ENCODE measurements at regions not wholly inside any gene's neighbourhood (a gene's known extent, or its start where the extent isn't known, plus 50 kb on each side); places are given as distances from the start of the nearest gene placed in this dataset.
"Not testable (repeated sequence)": the region's sequence is repeated elsewhere in the genome, so short reads cannot be mapped to it uniquely, and the experiment has no call there.

- peak in 1 of 3 donors; percentile 7 for DNase-seq (ENCODE audit: low read depth in 2 of 3, low spot score in 2 of 3)
These were observed 1205.3 kb upstream of the ADGRL4 start for GRCh38 chr1:80211691-80212380.

GRCh38 chr1:80202118-80202517 is 1195.6 kb upstream of the ADGRL4 start:
- no peak for DNase-seq (ENCODE audit: low read depth in 2 of 3, low spot score in 2 of 3)

DNA sequence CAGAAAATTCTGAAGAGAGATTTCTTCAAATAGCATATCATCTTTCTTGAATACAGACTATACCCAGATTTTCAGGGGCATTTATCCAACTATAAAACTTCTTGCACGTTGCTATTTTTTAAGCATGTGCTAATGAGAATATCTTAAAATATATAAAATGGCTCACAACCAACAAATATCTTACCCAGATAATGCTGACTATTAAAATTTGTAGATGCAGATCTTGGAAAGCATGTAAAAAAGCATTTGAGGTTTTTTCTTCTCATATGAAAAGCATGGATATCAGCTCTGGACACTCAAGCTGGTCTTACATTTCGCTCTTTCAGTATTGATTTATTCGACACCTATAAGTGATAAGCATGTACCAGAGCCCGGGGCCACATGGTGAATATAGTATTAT is 1187.7 kb upstream of the ADGRL4 start:
- no peak for DNase-seq (ENCODE audit: low read depth in 2 of 3, low spot score in 2 of 3)

- DNase-seq (ENCODE audit: low read depth in 2 of 3, low spot score in 2 of 3): no peak
These were observed 1174.9 kb upstream of the ADGRL4 start for GRCh38 chr1:80181418-80181817.

- no peak for DNase-seq (ENCODE audit: low read depth in 2 of 3, low spot score in 2 of 3)
These were observed 1165.1 kb upstream of the ADGRL4 start for GRCh38 chr1:80171631-80172030.

DNA sequence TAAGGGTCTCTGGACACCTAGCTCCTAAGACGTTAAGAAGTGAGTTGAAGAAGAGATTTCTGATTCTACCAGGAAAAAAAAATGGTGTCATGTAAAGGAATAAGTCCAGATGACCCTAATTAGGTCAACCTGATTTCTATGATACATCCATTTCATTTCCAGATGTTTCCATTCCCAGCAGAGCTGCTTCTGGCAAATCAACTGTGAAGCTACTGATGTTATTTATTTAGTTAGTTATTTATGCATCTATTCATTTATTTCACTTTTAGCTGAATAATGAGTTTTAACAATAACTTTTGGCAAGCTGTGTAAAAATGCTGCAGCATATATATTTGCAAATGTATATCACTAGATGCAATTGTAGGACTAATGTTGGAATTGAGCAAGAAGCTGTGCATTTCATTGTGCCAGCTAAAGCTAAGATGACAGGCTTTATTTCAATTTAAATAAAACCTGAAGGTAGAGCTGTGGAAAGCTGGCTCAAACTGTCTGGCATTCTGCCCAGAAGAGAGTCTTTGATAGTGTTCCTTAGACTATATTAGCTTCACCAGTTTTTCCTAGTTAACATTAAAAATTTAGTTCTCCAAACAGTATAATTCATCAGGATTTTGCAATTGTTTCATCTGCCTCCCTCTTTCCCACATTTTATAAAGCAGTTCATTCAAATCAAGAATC is 1164.4 kb upstream of the ADGRL4 start:
- no peak for DNase-seq (ENCODE audit: low read depth in 2 of 3, low spot score in 2 of 3)

- DNase-seq (ENCODE audit: low read depth in 2 of 3, low spot score in 2 of 3): no peak
These were observed 1157.6 kb upstream of the ADGRL4 start for GRCh38 chr1:80164150-80164549.

DNA sequence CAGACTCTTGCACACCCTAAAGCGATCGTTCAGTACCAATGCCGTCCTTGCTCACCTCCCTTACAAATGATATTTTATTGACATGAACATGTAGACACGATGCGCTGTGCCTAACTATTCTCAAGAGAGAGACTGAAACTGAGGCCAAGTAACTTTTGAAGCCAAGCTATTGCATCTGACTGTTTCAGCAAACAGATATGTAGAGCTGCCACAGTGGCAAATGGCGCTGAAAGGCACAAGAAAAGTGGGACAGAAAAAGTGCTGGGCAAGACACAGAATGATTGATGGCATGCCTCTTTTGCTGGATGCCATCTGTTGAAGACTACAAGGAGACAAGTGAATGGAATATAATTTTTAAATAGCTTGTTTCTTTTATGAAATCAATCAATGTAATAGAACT is 1157.2 kb upstream of the ADGRL4 start:
- DNase-seq (ENCODE audit: low read depth in 2 of 3, low spot score in 2 of 3): no peak

GRCh38 chr1:80158771-80159170 is 1152.2 kb upstream of the ADGRL4 start:
- DNase-seq (ENCODE audit: low read depth in 2 of 3, low spot score in 2 of 3): no peak

DNA sequence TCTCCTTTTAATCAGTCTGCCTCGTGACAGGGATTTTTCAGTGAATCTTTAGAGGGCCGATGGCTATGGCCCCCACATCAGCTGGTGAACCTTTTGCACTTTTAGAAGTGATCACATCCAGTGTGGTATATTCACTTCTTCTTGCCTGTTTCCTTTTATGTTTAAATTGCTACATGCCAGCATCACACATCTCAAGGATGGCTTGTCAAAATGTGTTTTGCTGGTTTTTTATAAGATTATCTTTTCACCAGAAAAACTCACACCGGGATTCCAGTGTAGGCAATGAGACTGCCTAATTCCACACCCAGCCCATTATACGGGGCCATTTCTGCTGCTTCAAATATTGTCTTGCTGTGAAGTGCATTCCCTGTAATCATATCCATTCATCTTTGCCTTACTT is 1151.7 kb upstream of the ADGRL4 start:
- DNase-seq (ENCODE audit: low read depth in 2 of 3, low spot score in 2 of 3): no peak

DNA sequence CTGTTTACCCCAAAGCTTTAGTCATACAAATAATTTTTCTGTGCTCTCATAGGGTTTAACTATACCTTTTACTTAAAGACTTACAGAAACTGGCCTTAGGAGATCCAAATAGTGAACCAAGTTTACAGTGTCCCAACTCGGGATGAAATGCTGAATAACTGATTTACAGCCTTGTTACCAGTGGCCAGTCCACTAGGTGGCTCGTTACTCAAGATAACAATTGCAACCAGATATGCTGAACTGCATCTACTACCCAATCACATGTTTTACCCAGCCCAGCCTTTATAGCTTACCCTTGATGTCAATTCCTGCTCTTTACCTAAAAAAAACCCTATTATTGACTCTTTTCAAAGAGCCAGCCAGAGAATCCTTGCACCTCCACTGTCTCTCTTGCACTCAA is 1148.8 kb upstream of the ADGRL4 start:
- no peak for DNase-seq (ENCODE audit: low read depth in 2 of 3, low spot score in 2 of 3)

DNA sequence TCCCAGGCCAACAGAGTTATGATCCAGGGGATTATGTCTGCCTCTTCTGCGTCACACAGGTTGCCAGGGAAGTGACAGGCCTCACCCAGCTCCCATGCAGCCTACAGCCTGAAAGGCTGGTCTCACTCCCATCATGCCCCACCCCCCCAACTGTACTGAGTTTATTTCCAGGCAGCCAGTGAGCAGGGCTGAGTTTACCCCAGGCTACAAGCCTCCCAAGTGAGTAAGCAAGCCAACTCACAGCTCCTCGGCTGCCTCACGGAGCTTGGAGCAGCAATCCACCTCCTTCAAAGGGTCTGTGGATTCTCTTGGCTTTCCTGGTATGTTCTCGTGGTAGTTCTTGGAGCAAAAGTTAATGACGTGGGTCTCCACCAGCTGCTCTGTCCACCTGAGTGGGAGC is 1147.6 kb upstream of the ADGRL4 start:
- DNase-seq (ENCODE audit: low read depth in 2 of 3, low spot score in 2 of 3): no peak

GRCh38 chr1:80153762-80154161 is 1147.2 kb upstream of the ADGRL4 start:
- no peak for DNase-seq (ENCODE audit: low read depth in 2 of 3, low spot score in 2 of 3)

- DNase-seq (ENCODE audit: low read depth in 2 of 3, low spot score in 2 of 3): no peak
These were observed 1136.8 kb upstream of the ADGRL4 start for GRCh38 chr1:80143361-80143760.

DNA sequence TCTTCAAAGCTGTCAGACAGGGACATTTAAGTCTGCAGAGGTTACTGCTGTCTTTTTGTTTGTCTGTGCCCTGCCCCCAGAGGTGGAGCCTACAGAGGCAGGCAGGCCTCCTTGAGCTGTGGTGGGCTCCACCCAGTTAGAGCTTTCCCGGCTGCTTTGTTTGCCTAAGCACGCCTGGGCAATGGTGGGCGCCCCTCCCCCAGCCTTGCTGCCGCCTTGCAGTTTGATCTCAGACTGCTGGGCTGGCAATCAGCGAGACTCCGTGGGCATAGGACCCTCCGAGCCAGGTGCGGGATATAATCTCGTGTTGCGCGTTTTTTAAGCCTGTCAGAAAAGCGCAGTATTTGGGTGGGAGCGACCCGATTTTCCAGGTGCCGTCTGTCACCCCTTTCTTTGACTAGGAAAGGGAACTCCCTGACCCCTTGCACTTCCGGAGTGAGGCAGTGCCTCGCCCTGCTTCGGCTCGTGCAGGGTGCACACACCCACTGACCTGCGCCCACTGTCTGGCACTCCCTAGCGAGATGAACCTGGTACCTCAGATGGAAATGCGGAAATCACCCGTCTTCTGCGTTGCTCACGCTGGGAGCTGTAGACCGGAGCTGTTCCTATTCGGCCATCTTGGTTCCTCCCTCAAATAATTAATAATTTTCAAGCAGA is 1131.5 kb upstream of the ADGRL4 start:
- DNase-seq (ENCODE audit: low read depth in 2 of 3, low spot score in 2 of 3): not testable (repeated sequence)

DNA sequence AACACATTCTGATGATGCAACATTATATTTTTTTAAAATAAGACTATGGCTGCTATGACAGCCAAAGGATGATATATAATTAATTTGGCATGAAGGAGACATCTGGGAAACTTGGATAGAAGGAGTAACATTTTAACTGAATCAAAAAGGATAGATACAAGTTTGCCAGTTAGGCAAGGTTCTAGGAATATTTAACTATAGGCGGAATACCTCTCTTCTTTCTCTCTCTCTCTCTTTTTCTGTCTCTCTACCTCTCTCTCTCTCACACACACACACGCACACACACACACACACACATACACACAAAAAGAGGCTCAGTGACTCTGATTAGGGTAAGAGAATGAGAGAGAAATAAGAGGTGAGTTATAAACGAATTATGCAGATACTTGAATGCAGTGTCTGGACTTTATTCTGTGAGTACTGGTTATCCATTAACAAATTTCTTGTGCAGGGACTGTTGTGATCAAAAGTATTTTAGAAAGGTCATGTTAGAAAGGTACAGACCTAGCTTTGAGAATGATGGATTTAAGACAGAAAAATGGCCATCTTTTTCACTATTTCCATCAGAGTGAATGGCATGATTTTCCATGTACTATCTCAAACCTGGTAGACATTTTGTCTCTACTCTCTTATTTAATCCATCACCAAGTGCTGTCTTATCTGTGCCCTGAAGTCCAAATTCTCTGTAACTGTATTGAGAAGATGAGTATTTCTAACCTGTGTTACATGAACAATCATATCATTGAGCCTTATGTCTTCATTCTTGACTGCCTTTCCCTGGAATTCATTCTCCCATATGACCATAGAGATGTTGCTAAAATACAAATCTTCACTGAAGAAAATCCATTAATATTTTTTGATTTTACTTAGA is 1106.9 kb upstream of the ADGRL4 start:
- DNase-seq (ENCODE audit: low read depth in 2 of 3, low spot score in 2 of 3): no peak

DNA sequence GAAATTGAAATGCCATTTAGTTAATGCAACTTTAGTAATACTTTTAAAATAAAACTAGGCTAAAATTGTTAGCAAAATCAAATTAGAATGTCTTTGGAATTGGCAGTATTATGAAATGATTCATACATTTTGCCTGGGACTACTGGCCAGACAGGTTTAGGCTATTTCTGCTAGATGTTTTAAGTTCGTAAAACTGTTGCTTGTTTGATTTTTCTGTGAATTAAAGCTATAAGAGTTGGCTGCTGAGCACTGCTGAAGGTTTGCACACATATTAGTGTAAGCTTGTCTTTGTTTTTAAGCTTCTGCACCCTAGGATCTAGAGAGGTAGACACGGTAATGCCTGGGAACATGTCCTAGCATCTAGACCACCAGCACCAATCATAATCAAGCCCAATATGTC is 1094.6 kb upstream of the ADGRL4 start:
- no peak for DNase-seq (ENCODE audit: low read depth in 2 of 3, low spot score in 2 of 3)

- DNase-seq (ENCODE audit: low read depth in 2 of 3, low spot score in 2 of 3): no peak
These were observed 1093.2 kb upstream of the ADGRL4 start for GRCh38 chr1:80099713-80100112.

- no peak for DNase-seq (ENCODE audit: low read depth in 2 of 3, low spot score in 2 of 3)
These were observed 1078.5 kb upstream of the ADGRL4 start for GRCh38 chr1:80085067-80085466.

- no peak for DNase-seq (ENCODE audit: low read depth in 2 of 3, low spot score in 2 of 3)
These were observed 1077.4 kb upstream of the ADGRL4 start for GRCh38 chr1:80083892-80084291.

GRCh38 chr1:80076469-80076868 is 1069.9 kb upstream of the ADGRL4 start:
- no peak for DNase-seq (ENCODE audit: low read depth in 2 of 3, low spot score in 2 of 3)
